PC-3 (cell line): ENCODE measurements at regions not wholly inside any gene's neighbourhood (a gene's known extent, or its start where the extent isn't known, plus 50 kb on each side); places are given as distances from the start of the nearest gene placed in this dataset.

Experiments
- ATAC-seq: fragments of 200-7000 bp; cut with Tn5 transposase; 2 replicates; pipeline ENCODE4 v1.9.1; 2020; ENCODE audit warnings: mild to moderate bottlenecking, moderate library complexity
- BruUV-seq: library from RNA; stranded (reverse); fragments of 400-500 nt; replicated peaks from 2 replicates; lab custom pipeline; 2021; lab: Mats Ljungman, UMichigan
- CTCF ChIA-PET: fragments of 300-600 bp; sonication (Branson Sonifier 250); formaldehyde crosslinking; loops from one replicate; lab custom pipeline; 2022; ENCODE audit warnings: antibody characterized with exemption; lab: Charles Lee
- POLR2A ChIA-PET: fragments of 300-600 bp; sonication (Branson Sonifier 250); formaldehyde crosslinking; loops from one replicate; lab custom pipeline; 2022; ENCODE audit warnings: antibody characterized with exemption; ENCODE audit not compliant: unreplicated experiment; lab: Charles Lee
- DNase-seq: peaks from one replicate; pipeline ENCODE4 v3.0.0-alpha.2; 2015
- H2AFZ ChIP-seq: fragments of 300-600 bp; sonication (generic); 2 replicates; pipeline ENCODE4 v1.6.0; 2016; ENCODE audit warnings: antibody characterized with exemption, low read length
- H3F3A ChIP-seq: fragments of 300-600 bp; sonication (generic); one replicate; pipeline ENCODE4 v1.6.0; 2017; ENCODE audit warnings: antibody characterized with exemption, low read length, control low read depth, mild to moderate bottlenecking; ENCODE audit not compliant: unreplicated experiment
- H3K27ac ChIP-seq: fragments of 300-600 bp; sonication (generic); 2 replicates; pipeline ENCODE4 v1.5.1; 2016; ENCODE audit warnings: mild to moderate bottlenecking, low read length
- H3K27me3 ChIP-seq: fragments of 300-600 bp; sonication (generic); 2 replicates; pipeline ENCODE4 v1.6.1; 2016; ENCODE audit warnings: low read length, mixed read lengths
- H3K36me3 ChIP-seq: fragments of 300-600 bp; sonication (generic); 2 replicates; pipeline ENCODE4 v1.6.1; 2016; ENCODE audit warnings: low read depth, mixed run types, low read length, mixed read lengths
- H3K4me1 ChIP-seq: fragments of 300-600 bp; sonication (generic); 2 replicates; pipeline ENCODE4 v1.5.1; 2016; ENCODE audit warnings: low read length; ENCODE audit not compliant: insufficient read depth
- H3K4me2 ChIP-seq: fragments of 300-600 bp; sonication (generic); 2 replicates; pipeline ENCODE4 v1.6.0; 2016; ENCODE audit warnings: low read length
- H3K4me3 ChIP-seq: fragments of 300-600 bp; sonication (generic); 2 replicates; pipeline ENCODE4 v1.5.1; 2016; ENCODE audit warnings: mild to moderate bottlenecking, low read length, mixed read lengths
- H3K79me2 ChIP-seq: fragments of 300-600 bp; sonication (generic); 2 replicates; pipeline ENCODE4 v1.6.1; 2017; ENCODE audit warnings: low read length, mixed read lengths
- H3K9ac ChIP-seq: fragments of 300-600 bp; sonication (generic); 2 replicates; pipeline ENCODE4 v1.6.0; 2016; ENCODE audit warnings: mild to moderate bottlenecking, low read length
- H3K9me2 ChIP-seq: fragments of 300-600 bp; sonication (generic); replicated peaks from 2 replicates; pipeline ENCODE4 v1.6.1; 2016; ENCODE audit warnings: mixed run types, low read length, mixed read lengths
- H3K9me3 ChIP-seq: fragments of 300-600 bp; sonication (generic); 2 replicates; pipeline ENCODE4 v1.6.1; 2016; ENCODE audit warnings: low read length, mixed read lengths
- H4K20me1 ChIP-seq: fragments of 300-600 bp; sonication (generic); 2 replicates; pipeline ENCODE4 v1.6.1; 2016; ENCODE audit warnings: low read length, mixed read lengths
- CTCF ChIP-seq: fragments of 300-600 bp; sonication (generic); conservative IDR thresholded peaks from 2 replicates; pipeline ENCODE4 v1.5.1; 2017; ENCODE audit warnings: antibody characterized with exemption, low read depth, mild to moderate bottlenecking, low read length
- EZH2 ChIP-seq: fragments of 300-600 bp; sonication (generic); IDR thresholded peaks from one replicate; pipeline ENCODE4 v1.6.1; 2017; ENCODE audit warnings: antibody characterized with exemption, mild to moderate bottlenecking, low read length; ENCODE audit not compliant: unreplicated experiment
- EZH2phosphoT487 ChIP-seq: fragments of 300-600 bp; sonication (generic); IDR thresholded peaks from 2 replicates; pipeline ENCODE4 v1.6.1; 2018; ENCODE audit warnings: mild to moderate bottlenecking, antibody characterized with exemption, low read length, borderline replicate concordance
- intact Hi-C: fragments of 100-400 bp; cut with micrococcal nuclease; formaldehyde crosslinking; loops from 2 replicates; pipeline ENCODE4 v1.9.0; 2023

GRCh38 chr19:31173991-31174390 is 175.2 kb downstream of the TSHZ3 start:
- POLR2A ChIA-PET, result no interaction called here
- TF ChIP-seq CTCF (no peak), EZH2 (no peak), EZH2phosphoT487 (no peak)
- CTCF ChIA-PET, result no interaction called here
- Histone ChIP-seq H3F3A (no peaks in the 10 kb centered on the region), H2AFZ (no peak overlapping the region), H4K20me1 (no peaks in the 10 kb centered on the region), H3K27me3 (no peaks in the 10 kb centered on the region), H3K36me3 (no peaks in the 10 kb centered on the region), H3K4me3 (no peak overlapping the region), H3K9me2 (no peaks in the 10 kb centered on the region), H3K9ac (no peak overlapping the region), H3K9me3 (no peaks in the 10 kb centered on the region), H3K4me2 (no peak overlapping the region), H3K4me1 (no peaks in the 10 kb centered on the region), H3K27ac (no peak overlapping the region), H3K79me2 (no peaks in the 10 kb centered on the region)
- ATAC-seq (no peak), DNase-seq (no peak)
- intact Hi-C loops, result no loop called here
- no TSS peak for BruUV-seq

- intact Hi-C loops, result no loop called here
- no peaks in the 10 kb centered on the region for H3K36me3 ChIP-seq
- no peaks in the 10 kb centered on the region for H3K79me2 ChIP-seq
- no TSS peak for BruUV-seq
- H3K9me3 ChIP-seq, result no peaks in the 10 kb centered on the region
- no peaks in the 10 kb centered on the region for H3K4me1 ChIP-seq
- H2AFZ ChIP-seq, result no peak overlapping the region
- no peaks in the 10 kb centered on the region for H4K20me1 ChIP-seq
- H3K4me3 ChIP-seq, result no peak overlapping the region
- H3K27ac ChIP-seq, result no peak overlapping the region
- H3K9ac ChIP-seq, result no peak overlapping the region
- TF ChIP-seq EZH2phosphoT487 (no peak), CTCF (no peak), EZH2 (no peak)
- H3F3A ChIP-seq, result no peaks in the 10 kb centered on the region
- H3K27me3 ChIP-seq, result no peaks in the 10 kb centered on the region
- no peak for DNase-seq
- POLR2A ChIA-PET, result no interaction called here
- no peak for ATAC-seq
- no peaks in the 10 kb centered on the region for H3K9me2 ChIP-seq
- CTCF ChIA-PET, result no interaction called here
- H3K4me2 ChIP-seq, result no peak overlapping the region
Measured at GRCh38 chr19:31171936-31172335, 177.3 kb downstream of the TSHZ3 start.

GRCh38 chr19:31170046-31170445 is 179.2 kb downstream of the TSHZ3 start:
- no peaks in the 10 kb centered on the region for H3K9me3 ChIP-seq
- POLR2A ChIA-PET, result no interaction called here
- no peak overlapping the region for H2AFZ ChIP-seq
- H3F3A ChIP-seq, result no peaks in the 10 kb centered on the region
- BruUV-seq, result no TSS peak
- intact Hi-C loops, result no loop called here
- no peaks in the 10 kb centered on the region for H3K4me1 ChIP-seq
- H4K20me1 ChIP-seq, result no peaks in the 10 kb centered on the region
- DNase-seq, result no peak
- TF ChIP-seq EZH2phosphoT487 (no peak), EZH2 (no peak), CTCF (no peak)
- no peaks in the 10 kb centered on the region for H3K79me2 ChIP-seq
- CTCF ChIA-PET, result no interaction called here
- H3K4me2 ChIP-seq, result no peak overlapping the region
- H3K36me3 ChIP-seq, result no peaks in the 10 kb centered on the region
- no peak overlapping the region for H3K27ac ChIP-seq
- no peak for ATAC-seq
- H3K4me3 ChIP-seq, result no peak overlapping the region
- H3K27me3 ChIP-seq, result no peaks in the 10 kb centered on the region
- no peak overlapping the region for H3K9ac ChIP-seq
- H3K9me2 ChIP-seq, result no peaks in the 10 kb centered on the region
